ENCODE measurements at regions not wholly inside any gene's neighbourhood (a gene's known extent, or its start where the extent isn't known, plus 50 kb on each side); places are given as distances from the start of the nearest gene placed in this dataset.

DNA sequence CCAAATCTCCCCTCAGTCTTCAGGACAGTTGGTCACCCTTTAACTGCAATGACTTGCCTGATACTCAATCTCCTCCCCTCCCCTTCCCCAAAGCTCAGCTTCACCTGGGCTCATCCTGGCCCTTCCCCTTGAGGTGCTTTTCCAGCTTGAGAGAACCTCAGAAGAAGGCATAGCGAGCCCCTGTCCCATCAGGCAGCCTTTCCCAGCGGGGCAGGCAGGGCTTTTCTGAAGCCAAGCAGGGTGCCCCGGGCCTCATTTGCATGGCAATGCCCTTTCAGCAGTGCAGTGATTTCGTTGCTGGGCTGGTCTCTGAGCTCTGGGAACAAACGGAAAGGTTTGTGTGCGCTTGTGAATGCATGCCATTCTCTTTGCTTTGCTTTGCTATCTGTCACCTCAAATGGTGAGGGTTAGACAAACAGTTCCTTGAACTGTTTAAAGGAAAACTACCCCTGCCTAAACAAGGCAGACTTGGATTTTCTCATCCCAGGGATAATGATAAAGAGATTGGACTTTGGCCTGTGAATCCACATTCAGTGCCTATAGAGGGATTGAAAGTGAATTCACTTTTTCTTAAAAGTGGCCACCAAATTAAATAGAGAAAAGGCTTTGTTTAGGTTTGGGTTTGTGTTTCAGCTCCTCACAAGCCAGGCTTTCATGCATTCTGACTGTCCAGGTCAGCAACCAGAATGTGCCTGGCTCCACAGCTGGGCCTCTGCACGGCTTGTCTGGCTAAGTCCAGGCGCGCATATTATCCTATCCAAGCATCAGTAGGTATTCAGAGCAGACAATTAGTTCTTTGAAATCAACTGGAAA lies 165.3 kb downstream of the ZNF608 start (continued):
- TF ChIP-seq GTF2F1 (IDR thresholded peaks at IDR 0.05; ENCODE audit: low read length) (no peak), ZNF235 (CRISPR knock-in tag; IDR thresholded peaks at IDR 0.05; ENCODE audit: borderline replicate concordance) (no peak), SOX5 (CRISPR knock-in tag; IDR thresholded peaks at IDR 0.05; ENCODE audit: borderline replicate concordance) (peak; percentile 90; the same call in 1 of the 2 replicates), STAT5B (CRISPR knock-in tag; IDR thresholded peaks at IDR 0.05) (no peak), ZNF672 (CRISPR knock-in tag; IDR thresholded peaks at IDR 0.05) (no peak), MED13 (CRISPR knock-in tag; IDR thresholded peaks at IDR 0.05) (no peak), MLLT10 (CRISPR knock-in tag; IDR thresholded peaks at IDR 0.05) (no peak), ZFP36 (IDR thresholded peaks at IDR 0.05; ENCODE audit: borderline replicate concordance, low read depth, low read length, partially characterized antibody) (no peak), DNMT1 (CRISPR knock-in tag; IDR thresholded peaks at IDR 0.05) (no peak), SAFB2 (CRISPR knock-in tag; IDR thresholded peaks at IDR 0.05; ENCODE audit: borderline replicate concordance, low read depth) (no peak), NPAS2 (CRISPR knock-in tag; IDR thresholded peaks at IDR 0.05; ENCODE audit: borderline replicate concordance) (no peak), NCOR1 (IDR thresholded peaks at IDR 0.05; ENCODE audit: borderline replicate concordance, low read length) (peak; percentile 87), ZNF253 (CRISPR knock-in tag; IDR thresholded peaks at IDR 0.05; ENCODE audit: borderline replicate concordance) (no peak), CCAR2 (optimal IDR thresholded peaks at IDR 0.05; ENCODE audit: low read depth, low read length) (no peak), RXRA (CRISPR knock-in tag; IDR thresholded peaks at IDR 0.05) (peak; percentile 92), PLRG1 (conservative IDR thresholded peaks at IDR 0.05) (no peak), MEF2D (CRISPR knock-in tag; IDR thresholded peaks at IDR 0.05) (peak; percentile 69; the same call in 1 of the 2 replicates), MTF1 (CRISPR knock-in tag; IDR thresholded peaks at IDR 0.05) (no peak), ZNF292 (CRISPR knock-in tag; IDR thresholded peaks at IDR 0.05; ENCODE audit: borderline replicate concordance, low read depth) (peak; percentile 53; the same call in 1 of the 2 replicates), TARDBP (CRISPR knock-in tag; IDR thresholded peaks at IDR 0.05) (peak; percentile 64; the same call in 1 of the 2 replicates)
- TF ChIP-seq, protein P1, sequence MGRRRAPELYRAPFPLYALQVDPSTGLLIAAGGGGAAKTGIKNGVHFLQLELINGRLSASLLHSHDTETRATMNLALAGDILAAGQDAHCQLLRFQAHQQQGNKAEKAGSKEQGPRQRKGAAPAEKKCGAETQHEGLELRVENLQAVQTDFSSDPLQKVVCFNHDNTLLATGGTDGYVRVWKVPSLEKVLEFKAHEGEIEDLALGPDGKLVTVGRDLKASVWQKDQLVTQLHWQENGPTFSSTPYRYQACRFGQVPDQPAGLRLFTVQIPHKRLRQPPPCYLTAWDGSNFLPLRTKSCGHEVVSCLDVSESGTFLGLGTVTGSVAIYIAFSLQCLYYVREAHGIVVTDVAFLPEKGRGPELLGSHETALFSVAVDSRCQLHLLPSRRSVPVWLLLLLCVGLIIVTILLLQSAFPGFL (CRISPR knock-in tag; IDR thresholded peaks at IDR 0.05): no peak
- TF ChIP-seq, protein P2, sequence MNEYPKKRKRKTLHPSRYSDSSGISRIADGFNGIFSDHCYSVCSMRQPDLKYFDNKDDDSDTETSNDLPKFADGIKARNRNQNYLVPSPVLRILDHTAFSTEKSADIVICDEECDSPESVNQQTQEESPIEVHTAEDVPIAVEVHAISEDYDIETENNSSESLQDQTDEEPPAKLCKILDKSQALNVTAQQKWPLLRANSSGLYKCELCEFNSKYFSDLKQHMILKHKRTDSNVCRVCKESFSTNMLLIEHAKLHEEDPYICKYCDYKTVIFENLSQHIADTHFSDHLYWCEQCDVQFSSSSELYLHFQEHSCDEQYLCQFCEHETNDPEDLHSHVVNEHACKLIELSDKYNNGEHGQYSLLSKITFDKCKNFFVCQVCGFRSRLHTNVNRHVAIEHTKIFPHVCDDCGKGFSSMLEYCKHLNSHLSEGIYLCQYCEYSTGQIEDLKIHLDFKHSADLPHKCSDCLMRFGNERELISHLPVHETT (CRISPR knock-in tag; conservative IDR thresholded peaks at IDR 0.05): 0 out of 2 replicates have a peak, but pooled peaks have one; percentile 56
- TF ChIP-seq, protein P3, sequence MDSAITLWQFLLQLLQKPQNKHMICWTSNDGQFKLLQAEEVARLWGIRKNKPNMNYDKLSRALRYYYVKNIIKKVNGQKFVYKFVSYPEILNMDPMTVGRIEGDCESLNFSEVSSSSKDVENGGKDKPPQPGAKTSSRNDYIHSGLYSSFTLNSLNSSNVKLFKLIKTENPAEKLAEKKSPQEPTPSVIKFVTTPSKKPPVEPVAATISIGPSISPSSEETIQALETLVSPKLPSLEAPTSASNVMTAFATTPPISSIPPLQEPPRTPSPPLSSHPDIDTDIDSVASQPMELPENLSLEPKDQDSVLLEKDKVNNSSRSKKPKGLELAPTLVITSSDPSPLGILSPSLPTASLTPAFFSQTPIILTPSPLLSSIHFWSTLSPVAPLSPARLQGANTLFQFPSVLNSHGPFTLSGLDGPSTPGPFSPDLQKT (CRISPR knock-in tag; IDR thresholded peaks at IDR 0.05; ENCODE audit: borderline replicate concordance): no peak
- TF ChIP-seq, protein P4, sequence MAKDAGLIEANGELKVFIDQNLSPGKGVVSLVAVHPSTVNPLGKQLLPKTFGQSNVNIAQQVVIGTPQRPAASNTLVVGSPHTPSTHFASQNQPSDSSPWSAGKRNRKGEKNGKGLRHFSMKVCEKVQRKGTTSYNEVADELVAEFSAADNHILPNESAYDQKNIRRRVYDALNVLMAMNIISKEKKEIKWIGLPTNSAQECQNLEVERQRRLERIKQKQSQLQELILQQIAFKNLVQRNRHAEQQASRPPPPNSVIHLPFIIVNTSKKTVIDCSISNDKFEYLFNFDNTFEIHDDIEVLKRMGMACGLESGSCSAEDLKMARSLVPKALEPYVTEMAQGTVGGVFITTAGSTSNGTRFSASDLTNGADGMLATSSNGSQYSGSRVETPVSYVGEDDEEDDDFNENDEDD (CRISPR knock-in tag; IDR thresholded peaks at IDR 0.05; ENCODE audit: borderline replicate concordance): no peak
- TF ChIP-seq, protein P5, sequence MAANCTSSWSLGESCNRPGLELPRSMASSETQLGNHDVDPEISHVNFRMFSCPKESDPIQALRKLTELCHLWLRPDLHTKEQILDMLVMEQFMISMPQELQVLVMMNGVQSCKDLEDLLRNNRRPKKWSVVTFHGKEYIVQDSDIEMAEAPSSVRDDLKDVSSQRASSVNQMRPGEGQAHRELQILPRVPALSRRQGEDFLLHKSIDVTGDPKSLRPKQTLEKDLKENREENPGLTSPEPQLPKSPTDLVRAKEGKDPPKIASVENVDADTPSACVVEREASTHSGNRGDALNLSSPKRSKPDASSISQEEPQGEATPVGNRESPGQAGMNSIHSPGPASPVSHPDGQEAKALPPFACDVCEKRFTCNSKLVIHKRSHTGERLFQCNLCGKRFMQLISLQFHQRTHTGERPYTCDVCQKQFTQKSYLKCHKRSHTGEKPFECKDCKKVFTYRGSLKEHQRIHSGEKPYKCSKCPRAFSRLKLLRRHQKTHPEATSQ (CRISPR knock-in tag; IDR thresholded peaks at IDR 0.05; ENCODE audit: borderline replicate concordance): no peak
